PC-9 (cell line): ENCODE measurements at regions not wholly inside any gene's neighbourhood (a gene's known extent, or its start where the extent isn't known, plus 50 kb on each side); places are given as distances from the start of the nearest gene placed in this dataset.

ENCODE experiments used
- CTCF ChIP-seq: fragments of 200-600 bp; sonication (generic); conservative IDR thresholded peaks from 2 replicates; pipeline ENCODE4 v1.6.1; 2017; ENCODE audit warnings: mixed run types, antibody characterized with exemption, mild to moderate bottlenecking, moderate library complexity
- EZH2 ChIP-seq: fragments of 200-600 bp; sonication (generic); IDR thresholded peaks from 2 replicates; pipeline ENCODE4 v1.8.0; 2017; ENCODE audit warnings: antibody characterized with exemption, low read depth

- TF ChIP-seq EZH2 (no peak), CTCF (no peak)
Observed at GRCh38 chr20:5491455-5491854, 119.4 kb downstream of the GPCPD1 start.
